ENCODE measurements at regions not wholly inside any gene's neighbourhood (a gene's known extent, or its start where the extent isn't known, plus 50 kb on each side); places are given as distances from the start of the nearest gene placed in this dataset.

DNA sequence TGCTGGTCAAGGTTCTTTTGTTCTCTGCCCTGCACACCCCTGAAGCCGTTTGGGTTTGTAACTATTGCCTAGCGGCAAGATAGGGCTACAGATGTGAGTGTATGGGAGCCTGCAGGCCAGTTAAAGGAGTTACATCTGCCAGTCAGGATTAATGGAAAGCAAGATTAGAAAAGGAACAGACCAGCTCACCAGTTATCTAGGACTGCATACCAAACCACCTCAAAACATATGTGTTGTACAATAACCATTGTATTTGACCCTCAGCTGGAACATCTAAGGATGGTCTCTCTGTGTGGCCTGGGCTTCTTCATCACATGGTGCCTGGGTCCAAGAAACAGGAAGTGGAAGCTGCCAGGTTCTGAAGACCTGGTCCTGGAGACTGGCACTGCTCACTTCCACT is 52.5 kb upstream of the FBXO28 start:
- intact Hi-C loops (cut with DNase I) = no loop called here
- WGBS, 2 donors = 59 to 78% methylated on average over 2 of the region's 2 CpGs
- no peaks in the 10 kb centered on the region for H3K36me3 ChIP-seq
- H3K27me3 ChIP-seq = no peaks in the 10 kb centered on the region
- H3K4me3 ChIP-seq (replicated peaks in 1 of 3) = no peak overlapping the region
- DNase-seq = no peak
- H3K4me1 ChIP-seq = no peaks in the 10 kb centered on the region
- H3K27ac ChIP-seq = no peak overlapping the region
- H3K9me3 ChIP-seq = no peaks in the 10 kb centered on the region
- TF ChIP-seq, protein P1, sequence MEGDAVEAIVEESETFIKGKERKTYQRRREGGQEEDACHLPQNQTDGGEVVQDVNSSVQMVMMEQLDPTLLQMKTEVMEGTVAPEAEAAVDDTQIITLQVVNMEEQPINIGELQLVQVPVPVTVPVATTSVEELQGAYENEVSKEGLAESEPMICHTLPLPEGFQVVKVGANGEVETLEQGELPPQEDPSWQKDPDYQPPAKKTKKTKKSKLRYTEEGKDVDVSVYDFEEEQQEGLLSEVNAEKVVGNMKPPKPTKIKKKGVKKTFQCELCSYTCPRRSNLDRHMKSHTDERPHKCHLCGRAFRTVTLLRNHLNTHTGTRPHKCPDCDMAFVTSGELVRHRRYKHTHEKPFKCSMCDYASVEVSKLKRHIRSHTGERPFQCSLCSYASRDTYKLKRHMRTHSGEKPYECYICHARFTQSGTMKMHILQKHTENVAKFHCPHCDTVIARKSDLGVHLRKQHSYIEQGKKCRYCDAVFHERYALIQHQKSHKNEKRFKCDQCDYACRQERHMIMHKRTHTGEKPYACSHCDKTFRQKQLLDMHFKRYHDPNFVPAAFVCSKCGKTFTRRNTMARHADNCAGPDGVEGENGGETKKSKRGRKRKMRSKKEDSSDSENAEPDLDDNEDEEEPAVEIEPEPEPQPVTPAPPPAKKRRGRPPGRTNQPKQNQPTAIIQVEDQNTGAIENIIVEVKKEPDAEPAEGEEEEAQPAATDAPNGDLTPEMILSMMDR (IDR thresholded peaks at IDR 0.05) = no peak
- no peak for TF ChIP-seq POLR2A (IDR thresholded peaks at IDR 0.05)

DNA sequence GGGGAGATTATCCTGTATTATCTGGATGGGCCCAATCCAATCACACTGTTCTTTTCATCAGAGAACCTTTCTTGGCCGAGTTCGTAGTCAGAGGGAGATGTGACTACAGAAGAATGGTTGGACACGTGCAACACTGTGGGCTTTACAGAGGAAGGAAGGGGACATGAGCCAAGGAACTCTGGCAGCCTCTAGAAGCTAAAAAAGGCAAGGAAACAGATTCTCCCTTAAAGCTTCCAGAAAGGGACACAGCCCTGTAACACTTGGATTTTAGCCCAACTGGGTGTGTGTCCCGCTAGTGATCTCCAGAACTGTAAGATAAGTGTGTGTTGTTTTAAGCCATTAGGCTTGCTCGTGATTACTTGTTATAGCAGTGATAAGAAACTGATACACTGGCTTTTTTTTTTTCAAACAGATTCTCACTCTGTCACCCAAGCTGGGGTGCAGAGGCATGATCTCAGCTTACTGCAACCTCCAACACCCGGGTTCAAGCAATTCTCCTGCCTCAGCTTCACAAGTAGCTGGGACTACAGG is 53.9 kb upstream of the FBXO28 start:
- Histone ChIP-seq H3K36me3 (no peaks in the 10 kb centered on the region), H3K4me3 (replicated peaks in 1 of 3) (no peak overlapping the region), H3K9me3 (no peaks in the 10 kb centered on the region), H3K4me1 (no peaks in the 10 kb centered on the region), H3K27me3 (no peaks in the 10 kb centered on the region), H3K27ac (no peak overlapping the region)
- WGBS, 2 donors = 60 to 70% methylated on average over 6 of the region's 6 CpGs
- no peak for DNase-seq
- intact Hi-C loops (cut with DNase I) = no loop called here
- TF ChIP-seq POLR2A (IDR thresholded peaks at IDR 0.05) = no peak
- TF ChIP-seq, protein P1 (IDR thresholded peaks at IDR 0.05) = no peak

DNA sequence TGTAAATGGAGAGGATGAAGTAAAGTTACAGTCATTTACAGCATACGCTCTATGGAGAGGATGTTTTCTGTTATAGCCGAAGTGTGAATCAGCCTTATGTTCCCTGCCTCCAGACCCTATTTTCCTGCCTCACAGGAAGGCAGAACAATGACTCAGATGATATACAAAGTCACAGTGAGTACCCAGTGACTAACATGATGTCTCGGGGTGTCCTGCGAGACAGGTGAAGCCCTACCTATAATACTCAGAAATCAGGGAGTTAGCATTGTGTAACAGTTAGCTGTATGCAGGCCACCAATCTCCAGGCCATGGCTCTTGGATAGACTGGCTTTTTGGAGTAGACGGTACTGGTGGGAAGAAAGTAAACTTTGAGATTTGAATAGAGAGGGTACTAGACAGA is 55.6 kb upstream of the FBXO28 start:
- H3K27ac ChIP-seq = no peak overlapping the region
- intact Hi-C loops (cut with DNase I) = no loop called here
- H3K4me1 ChIP-seq = no peaks in the 10 kb centered on the region
- TF ChIP-seq, protein P1 (IDR thresholded peaks at IDR 0.05) = no peak
- TF ChIP-seq POLR2A (IDR thresholded peaks at IDR 0.05) = no peak
- no peaks in the 10 kb centered on the region for H3K27me3 ChIP-seq
- no peak overlapping the region for H3K4me3 ChIP-seq (replicated peaks in 1 of 3)
- 78 to 92% methylated on average over 5 of the region's 5 CpGs for WGBS, 2 donors
- no peaks in the 10 kb centered on the region for H3K9me3 ChIP-seq
- H3K36me3 ChIP-seq = no peaks in the 10 kb centered on the region
- DNase-seq = no peak

DNA sequence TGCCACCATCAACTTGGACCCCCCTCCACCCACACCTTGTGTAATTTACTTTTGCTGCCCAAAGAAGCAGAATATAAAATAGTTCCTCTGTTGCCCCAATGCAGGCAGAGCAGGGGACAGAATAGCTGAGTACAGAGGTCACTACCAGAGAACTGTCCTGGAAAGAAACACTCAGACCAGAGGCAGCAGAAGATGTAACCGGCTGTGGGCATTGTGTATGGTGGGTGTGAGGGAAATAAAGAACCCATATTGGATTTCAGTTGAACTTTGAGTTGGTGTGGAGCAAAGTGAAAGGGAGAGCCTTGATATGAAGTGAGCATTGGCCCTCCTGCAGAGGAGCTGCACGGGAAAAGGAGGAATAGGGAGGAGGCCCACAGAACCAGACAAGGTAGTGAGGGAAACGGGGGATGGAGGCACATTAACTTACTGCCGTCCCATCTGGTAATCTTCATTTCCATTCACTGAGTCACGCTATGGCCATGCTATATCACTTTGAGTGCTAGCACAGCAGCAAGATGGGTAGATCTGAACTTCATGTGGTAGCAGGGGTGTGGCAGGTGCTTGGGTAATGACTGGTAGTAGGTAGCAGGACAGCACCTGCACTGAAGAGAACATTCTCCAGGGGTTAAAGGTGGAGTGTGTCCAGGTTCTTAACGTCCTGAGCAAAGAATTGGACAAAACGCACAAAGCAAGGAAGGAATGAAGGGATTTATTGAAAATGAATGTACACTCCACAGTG is 56.3 kb upstream of the FBXO28 start:
- H3K36me3 ChIP-seq = no peaks in the 10 kb centered on the region
- no peaks in the 10 kb centered on the region for H3K9me3 ChIP-seq
- DNase-seq = no peak
- WGBS, 2 donors = 82 to 87% methylated on average over 7 of the region's 7 CpGs
- H3K4me3 ChIP-seq (replicated peaks in 1 of 3) = no peak overlapping the region
- intact Hi-C loops (cut with DNase I) = no loop called here
- TF ChIP-seq POLR2A (IDR thresholded peaks at IDR 0.05) = no peak
- TF ChIP-seq, protein P1 (IDR thresholded peaks at IDR 0.05) = no peak
- no peaks in the 10 kb centered on the region for H3K27me3 ChIP-seq
- H3K4me1 ChIP-seq = no peaks in the 10 kb centered on the region
- no peak overlapping the region for H3K27ac ChIP-seq

DNA sequence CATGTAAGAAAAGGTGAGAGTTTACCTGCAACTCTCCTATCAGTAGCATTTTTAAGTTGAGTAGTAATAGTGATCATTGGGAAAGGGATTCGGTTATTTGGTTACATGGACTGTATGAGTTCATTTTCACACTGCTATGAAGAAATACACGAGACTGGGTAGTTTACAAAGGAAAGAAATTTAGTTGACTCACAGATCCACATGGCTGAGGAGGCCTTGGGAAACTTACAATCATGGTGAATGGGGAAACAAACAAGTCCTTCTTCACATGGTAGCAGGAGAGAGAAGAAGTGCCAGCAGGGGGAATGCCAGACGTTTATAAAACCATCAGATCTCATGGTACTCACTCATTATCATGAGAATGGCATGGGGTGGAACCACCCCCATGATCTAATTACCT is 59.3 kb upstream of the FBXO28 start:
- intact Hi-C loops (cut with DNase I) = no loop called here
- 63 to 70% methylated on average over 3 of the region's 3 CpGs for WGBS, 2 donors
- Histone ChIP-seq H3K36me3 (no peaks in the 10 kb centered on the region), H3K4me3 (replicated peaks in 1 of 3) (no peak overlapping the region), H3K27ac (no peak overlapping the region), H3K9me3 (no peaks in the 10 kb centered on the region), H3K27me3 (no peaks in the 10 kb centered on the region), H3K4me1 (no peaks in the 10 kb centered on the region)
- no peak for DNase-seq
- TF ChIP-seq, protein P1 (IDR thresholded peaks at IDR 0.05) = no peak
- TF ChIP-seq POLR2A (IDR thresholded peaks at IDR 0.05) = no peak
